ENCODE measurements at regions not wholly inside any gene's neighbourhood (a gene's known extent, or its start where the extent isn't known, plus 50 kb on each side); places are given as distances from the start of the nearest gene placed in this dataset.
"Not testable (repeated sequence)": the region's sequence is repeated elsewhere in the genome, so short reads cannot be mapped to it uniquely, and the experiment has no call there.

GRCh38 chr3:98705694-98706093 is 57.4 kb upstream of the ST3GAL6 start:
- no peak for DNase-seq

GRCh38 chr3:98708681-98709080 is 54.5 kb upstream of the ST3GAL6 start:
- DNase-seq: not testable (repeated sequence)

GRCh38 chr3:98709441-98709840 is 53.7 kb upstream of the ST3GAL6 start:
- no peak for DNase-seq

DNA sequence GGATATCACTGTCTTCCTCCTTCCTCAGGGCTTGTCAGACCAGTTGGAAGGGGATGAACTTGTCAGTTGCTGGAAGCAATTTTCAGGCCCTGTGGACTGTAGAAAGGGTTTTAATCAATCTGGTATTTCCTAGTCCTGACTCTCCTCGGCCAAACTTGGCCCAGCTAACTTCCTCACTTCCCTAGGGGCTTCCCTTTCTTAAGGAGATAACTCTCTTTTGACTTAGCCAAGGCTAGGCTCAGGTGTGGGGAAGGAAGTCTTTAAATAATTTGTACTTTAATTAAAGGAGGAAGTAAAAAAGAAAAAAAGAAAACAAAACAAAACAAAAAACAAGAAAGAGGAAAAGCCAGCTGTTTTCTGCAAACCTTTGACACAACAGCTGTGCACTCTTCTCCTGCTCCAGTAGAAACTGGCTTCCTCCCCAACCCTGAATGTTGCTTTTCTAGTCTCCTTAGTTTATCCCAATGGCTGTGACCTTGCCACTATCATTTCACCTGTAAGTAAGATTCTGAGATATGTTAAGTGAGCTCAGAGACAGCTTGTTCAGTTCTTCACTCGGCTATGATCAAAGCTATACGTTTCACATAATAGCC is 53.0 kb upstream of the ST3GAL6 start:
- no peak for DNase-seq

- no peak for DNase-seq
These were observed 51.7 kb upstream of the ST3GAL6 start for GRCh38 chr3:98711426-98711825.

GRCh38 chr3:98712726-98713125 is 50.4 kb upstream of the ST3GAL6 start:
- DNase-seq: no peak

DNA sequence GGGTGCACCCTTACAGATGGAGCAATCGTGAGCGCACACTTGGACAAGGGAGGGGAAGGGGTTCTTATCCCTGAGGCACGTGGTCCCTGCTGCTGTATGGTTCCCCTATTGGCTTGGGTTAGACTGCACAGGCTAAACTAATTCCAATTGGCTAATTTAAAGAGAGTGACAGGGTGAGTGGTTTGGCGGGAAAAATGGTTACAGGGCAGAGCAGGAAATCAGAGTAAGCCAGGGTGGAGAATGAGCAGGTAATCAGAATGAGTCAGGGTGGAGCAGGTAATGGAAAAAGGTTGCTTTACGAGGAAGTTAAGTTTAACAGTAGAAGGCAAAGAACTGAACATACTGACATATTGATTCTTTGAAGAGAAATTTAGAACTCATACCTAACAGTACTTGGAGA is 49.8 kb upstream of the ST3GAL6 start:
- DNase-seq: not testable (repeated sequence)

Data from NCI-H1105 (cell line).